SK-MEL-5 (cell line): ENCODE measurements at regions not wholly inside any gene's neighbourhood (a gene's known extent, or its start where the extent isn't known, plus 50 kb on each side); places are given as distances from the start of the nearest gene placed in this dataset.
"Not testable (repeated sequence)": the region's sequence is repeated elsewhere in the genome, so short reads cannot be mapped to it uniquely, and the experiment has no call there.

Source experiments
- DNase-seq: peaks from one replicate; pipeline ENCODE4 v3.0.0-alpha.2; 2016; ENCODE audit warnings: low read depth, low spot score
- in situ Hi-C: cut with HindIII; loops from 2 replicates; pipeline ENCODE4 v1.10.0; 2016; ENCODE audit warnings: low sequenced_read_pairs, high pct_unique_total_duplicates, low pct_unique_long_range_greater_than_20kb

- no peak for DNase-seq
- in situ Hi-C loops, result no loop called here
Measured at GRCh38 chr4:125168531-125168930, 146.2 kb upstream of the FAT4 start.

GRCh38 chr4:125166012-125166411, 148.7 kb upstream of the FAT4 start:
- in situ Hi-C loops, DNase-seq: not testable (repeated sequence)

- DNase-seq, result no peak
- in situ Hi-C loops, result no loop called here
Measured at GRCh38 chr4:125159001-125159400, 155.8 kb upstream of the FAT4 start.

GRCh38 chr4:125155251-125155650, 159.5 kb upstream of the FAT4 start:
- DNase-seq, result no peak
- in situ Hi-C loops, result no loop called here

GRCh38 chr4:125140966-125141495, 173.7 kb upstream of the FAT4 start:
- no peak for DNase-seq
- in situ Hi-C loops, result no loop called here

GRCh38 chr4:125135652-125136051, 179.1 kb upstream of the FAT4 start:
- DNase-seq, result no peak
- in situ Hi-C loops, result no loop called here

GRCh38 chr4:125132729-125133128, 182.0 kb upstream of the FAT4 start:
- DNase-seq, result no peak
- in situ Hi-C loops, result no loop called here

GRCh38 chr4:125131891-125132680, 182.7 kb upstream of the FAT4 start:
- in situ Hi-C loops, result no loop called here

GRCh38 chr4:125125276-125125675, 189.5 kb upstream of the FAT4 start:
- in situ Hi-C loops, result no loop called here
- DNase-seq, result no peak

More at GRCh38 chr4:125131891-125132680, 182.7 kb upstream of the FAT4 start:
- DNase-seq, result no peak

GRCh38 chr4:125123570-125124109, 191.1 kb upstream of the FAT4 start:
- DNase-seq, result no peak
- in situ Hi-C loops, result no loop called here

GRCh38 chr4:125121581-125121980, 193.2 kb upstream of the FAT4 start:
- in situ Hi-C loops, result no loop called here
- DNase-seq, result no peak

- in situ Hi-C loops, result no loop called here
Measured at GRCh38 chr4:125116431-125116830, 198.3 kb upstream of the FAT4 start.

GRCh38 chr4:125115941-125116340, 198.8 kb upstream of the FAT4 start:
- in situ Hi-C loops, result no loop called here

More at GRCh38 chr4:125116431-125116830, 198.3 kb upstream of the FAT4 start:
- DNase-seq, result no peak

GRCh38 chr4:125115476-125115875, 199.3 kb upstream of the FAT4 start:
- DNase-seq, result no peak
- in situ Hi-C loops, result no loop called here

More at GRCh38 chr4:125115941-125116340, 198.8 kb upstream of the FAT4 start:
- no peak for DNase-seq

GRCh38 chr4:125112536-125112935, 202.2 kb upstream of the FAT4 start:
- in situ Hi-C loops, result no loop called here

GRCh38 chr4:125111323-125111722, 203.4 kb upstream of the FAT4 start:
- in situ Hi-C loops, result no loop called here

More at GRCh38 chr4:125112536-125112935, 202.2 kb upstream of the FAT4 start:
- no peak for DNase-seq

GRCh38 chr4:125105561-125105960, 209.2 kb upstream of the FAT4 start:
- in situ Hi-C loops, result no loop called here
- no peak for DNase-seq

More at GRCh38 chr4:125111323-125111722, 203.4 kb upstream of the FAT4 start:
- DNase-seq, result no peak

- DNase-seq, result no peak
- in situ Hi-C loops, result no loop called here
Measured at GRCh38 chr4:125104616-125105015, 210.1 kb upstream of the FAT4 start.

GRCh38 chr4:125101719-125102118, 213.0 kb upstream of the FAT4 start:
- in situ Hi-C loops, result no loop called here
- DNase-seq, result no peak
